ENCODE measurements at regions not wholly inside any gene's neighbourhood (a gene's known extent, or its start where the extent isn't known, plus 50 kb on each side); places are given as distances from the start of the nearest gene placed in this dataset.

- no peak for DNase-seq (ENCODE audit: low read depth)
- TF ChIP-seq, protein P1, sequence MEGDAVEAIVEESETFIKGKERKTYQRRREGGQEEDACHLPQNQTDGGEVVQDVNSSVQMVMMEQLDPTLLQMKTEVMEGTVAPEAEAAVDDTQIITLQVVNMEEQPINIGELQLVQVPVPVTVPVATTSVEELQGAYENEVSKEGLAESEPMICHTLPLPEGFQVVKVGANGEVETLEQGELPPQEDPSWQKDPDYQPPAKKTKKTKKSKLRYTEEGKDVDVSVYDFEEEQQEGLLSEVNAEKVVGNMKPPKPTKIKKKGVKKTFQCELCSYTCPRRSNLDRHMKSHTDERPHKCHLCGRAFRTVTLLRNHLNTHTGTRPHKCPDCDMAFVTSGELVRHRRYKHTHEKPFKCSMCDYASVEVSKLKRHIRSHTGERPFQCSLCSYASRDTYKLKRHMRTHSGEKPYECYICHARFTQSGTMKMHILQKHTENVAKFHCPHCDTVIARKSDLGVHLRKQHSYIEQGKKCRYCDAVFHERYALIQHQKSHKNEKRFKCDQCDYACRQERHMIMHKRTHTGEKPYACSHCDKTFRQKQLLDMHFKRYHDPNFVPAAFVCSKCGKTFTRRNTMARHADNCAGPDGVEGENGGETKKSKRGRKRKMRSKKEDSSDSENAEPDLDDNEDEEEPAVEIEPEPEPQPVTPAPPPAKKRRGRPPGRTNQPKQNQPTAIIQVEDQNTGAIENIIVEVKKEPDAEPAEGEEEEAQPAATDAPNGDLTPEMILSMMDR (conservative IDR thresholded peaks at IDR 0.05; ENCODE audit: low read depth, low read length), result no peak
- no peak overlapping the region for H3K4me3 ChIP-seq (ENCODE audit: low read length)
Observed at GRCh38 chr4:123804196-123804721, 407.7 kb downstream of the SPRY1 start.

- TF ChIP-seq, protein P1 (conservative IDR thresholded peaks at IDR 0.05; ENCODE audit: low read depth, low read length), result no peak
- DNase-seq (ENCODE audit: low read depth), result no peak
- H3K4me3 ChIP-seq (ENCODE audit: low read length), result no peak overlapping the region
Observed at GRCh38 chr4:123806056-123806455, 409.5 kb downstream of the SPRY1 start.

GRCh38 chr4:123807187-123807586, 410.6 kb downstream of the SPRY1 start:
- H3K4me3 ChIP-seq (ENCODE audit: low read length), result no peak overlapping the region

DNA sequence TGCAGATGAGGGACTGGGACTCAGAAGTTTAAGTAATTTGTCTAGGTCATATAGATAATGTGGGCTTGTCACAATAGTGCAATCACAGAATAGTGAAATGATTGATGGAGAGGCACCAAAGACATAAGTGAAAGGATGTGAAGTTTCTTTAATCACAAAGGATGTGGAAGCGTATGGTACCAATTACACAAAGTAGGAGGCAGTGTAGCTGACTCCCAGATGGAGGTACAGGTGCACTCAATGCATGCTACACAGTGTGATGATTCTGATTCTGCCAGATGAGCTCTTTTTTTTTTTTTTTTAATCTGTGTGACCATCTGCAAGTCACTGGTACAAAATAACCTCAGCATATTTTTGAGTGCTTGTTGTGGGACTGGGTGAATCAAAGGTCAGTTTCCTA, 411.3 kb downstream of the SPRY1 start:
- TF ChIP-seq, protein P1 (conservative IDR thresholded peaks at IDR 0.05; ENCODE audit: low read depth, low read length), result no peak
- H3K4me3 ChIP-seq (ENCODE audit: low read length), result no peak overlapping the region
- no peak for DNase-seq (ENCODE audit: low read depth)

More at GRCh38 chr4:123807187-123807586, 410.6 kb downstream of the SPRY1 start:
- DNase-seq (ENCODE audit: low read depth), result no peak
- TF ChIP-seq, protein P1 (conservative IDR thresholded peaks at IDR 0.05; ENCODE audit: low read depth, low read length), result no peak

DNA sequence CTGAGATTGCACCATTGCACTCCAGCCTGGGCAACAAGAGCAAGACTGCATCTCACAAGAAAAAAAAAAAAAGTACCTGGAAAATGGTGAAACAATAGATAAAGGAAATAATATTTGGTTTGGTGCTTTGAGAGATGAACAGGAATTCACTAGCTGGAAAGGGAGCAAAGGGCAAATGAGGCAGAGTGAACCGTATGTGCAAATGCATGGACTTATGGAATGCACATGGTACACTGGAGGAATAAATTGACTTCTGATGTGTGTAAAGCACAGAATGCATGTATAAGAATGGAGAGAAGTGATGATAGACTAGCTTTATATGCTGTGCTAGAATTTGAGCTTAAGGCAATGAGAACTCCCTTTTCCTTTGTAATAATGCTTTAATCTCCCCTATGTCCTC, 413.3 kb downstream of the SPRY1 start:
- no peak overlapping the region for H3K4me3 ChIP-seq (ENCODE audit: low read length)
- no peak for DNase-seq (ENCODE audit: low read depth)
- TF ChIP-seq, protein P1 (conservative IDR thresholded peaks at IDR 0.05; ENCODE audit: low read depth, low read length), result no peak

DNA sequence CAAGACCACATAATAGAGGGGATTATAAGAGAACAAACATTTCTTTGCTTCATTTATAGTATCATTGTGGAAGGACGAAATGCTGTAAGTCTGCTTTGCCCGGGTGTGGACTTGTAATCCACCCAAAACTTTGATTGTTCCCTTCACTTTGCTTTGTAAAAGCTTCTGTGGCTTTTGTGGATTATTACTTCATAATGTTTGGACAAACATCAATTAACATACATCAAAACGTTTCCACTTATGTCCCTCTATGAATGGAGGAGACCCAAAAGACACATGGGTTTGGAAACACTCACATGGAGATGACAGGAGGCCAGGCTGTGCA, 415.4 kb downstream of the SPRY1 start:
- TF ChIP-seq, protein P1 (conservative IDR thresholded peaks at IDR 0.05; ENCODE audit: low read depth, low read length), result no peak
- no peak overlapping the region for H3K4me3 ChIP-seq (ENCODE audit: low read length)
- no peak for DNase-seq (ENCODE audit: low read depth)

DNA sequence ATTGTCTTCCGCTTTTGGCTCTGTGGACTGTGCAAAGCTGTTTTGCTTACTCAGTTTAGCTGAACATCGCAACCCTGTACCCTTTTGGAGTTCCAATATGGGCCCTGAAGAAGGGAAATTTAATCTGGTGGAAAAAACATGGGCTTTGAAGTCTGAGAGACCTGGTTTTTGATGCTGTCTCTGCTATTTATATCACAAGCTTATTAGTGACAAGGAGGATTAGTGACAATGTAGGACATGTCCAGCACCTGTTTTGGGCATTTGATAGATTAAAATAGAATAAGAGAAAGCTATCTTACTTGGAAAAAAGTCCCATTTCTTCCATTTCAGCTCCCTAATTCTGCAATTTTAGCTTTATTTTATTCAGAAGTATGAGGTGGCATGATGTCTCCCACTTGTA, 417.3 kb downstream of the SPRY1 start:
- H3K4me3 ChIP-seq (ENCODE audit: low read length), result no peak overlapping the region
- TF ChIP-seq, protein P1 (conservative IDR thresholded peaks at IDR 0.05; ENCODE audit: low read depth, low read length), result no peak
- DNase-seq (ENCODE audit: low read depth), result no peak
